DMS153 treated with DMSO at 0.1 percent for 48 hours (cell line): ENCODE measurements at regions not wholly inside any gene's neighbourhood (a gene's known extent, or its start where the extent isn't known, plus 50 kb on each side); places are given as distances from the start of the nearest gene placed in this dataset.
"Not testable (repeated sequence)": the region's sequence is repeated elsewhere in the genome, so short reads cannot be mapped to it uniquely, and the experiment has no call there.

Source experiments
- DNase-seq: peaks from one replicate; lab custom pipeline; 2025; ENCODE audit not compliant: unreplicated experiment; lab: John Stamatoyannopoulos, UW

DNA sequence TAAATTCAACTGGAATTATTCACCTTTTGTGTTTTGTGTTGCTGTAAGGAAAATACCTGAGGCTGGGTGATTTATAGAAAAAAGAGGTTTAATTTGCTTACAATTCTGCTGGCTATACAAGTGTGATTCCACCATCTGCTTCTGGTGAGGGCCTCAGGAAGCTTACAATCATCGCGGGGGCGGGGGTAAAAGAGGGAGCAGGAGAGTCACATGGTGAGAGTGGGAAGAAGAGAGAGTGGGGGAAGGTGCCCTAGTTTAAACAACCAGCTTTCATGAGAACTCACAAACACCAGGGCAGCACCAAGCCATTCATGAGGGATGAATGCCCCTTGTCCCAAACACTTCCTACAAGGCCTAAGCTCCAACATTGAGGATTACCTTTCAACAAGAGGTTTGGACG lies 760.7 kb upstream of the PCDH9 start:
- DNase-seq: no peak

DNA sequence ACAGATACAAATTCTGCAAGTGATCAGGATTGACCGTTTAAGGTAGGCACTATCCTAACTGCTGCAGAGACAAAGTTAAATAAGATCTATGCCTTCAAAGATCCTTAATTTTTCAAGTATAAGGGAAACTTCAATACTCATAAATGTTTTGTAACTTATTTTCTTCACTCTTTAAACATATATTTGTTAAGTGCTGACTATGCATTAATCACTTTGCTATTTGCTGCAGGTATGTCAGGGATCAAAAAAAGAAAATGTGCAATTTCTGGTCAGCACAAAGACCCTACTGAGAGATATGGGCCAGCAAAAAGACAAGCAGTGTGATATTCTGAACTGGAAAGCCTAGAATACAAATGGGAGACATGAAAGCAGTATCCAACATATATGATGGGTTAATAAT lies 756.1 kb upstream of the PCDH9 start:
- no peak for DNase-seq

DNA sequence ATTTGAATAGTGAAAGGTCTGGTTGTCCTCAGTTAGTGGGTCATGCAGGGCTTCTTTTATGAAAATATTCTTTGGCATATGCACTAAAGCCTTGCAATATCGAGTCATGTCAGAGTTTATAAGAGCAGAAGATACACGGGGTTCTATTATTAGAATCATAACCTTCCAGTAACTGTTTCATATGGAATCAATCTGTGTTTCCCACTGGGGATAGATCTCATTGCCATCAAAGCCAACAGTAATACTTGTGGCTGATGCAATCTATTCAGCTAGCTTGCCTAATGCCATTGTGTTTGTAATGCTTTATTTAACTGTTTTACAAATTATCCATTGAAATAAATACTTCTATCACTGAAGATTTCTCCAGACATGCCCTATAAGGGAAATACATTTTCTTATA lies 746.9 kb upstream of the PCDH9 start:
- DNase-seq: no peak

DNA sequence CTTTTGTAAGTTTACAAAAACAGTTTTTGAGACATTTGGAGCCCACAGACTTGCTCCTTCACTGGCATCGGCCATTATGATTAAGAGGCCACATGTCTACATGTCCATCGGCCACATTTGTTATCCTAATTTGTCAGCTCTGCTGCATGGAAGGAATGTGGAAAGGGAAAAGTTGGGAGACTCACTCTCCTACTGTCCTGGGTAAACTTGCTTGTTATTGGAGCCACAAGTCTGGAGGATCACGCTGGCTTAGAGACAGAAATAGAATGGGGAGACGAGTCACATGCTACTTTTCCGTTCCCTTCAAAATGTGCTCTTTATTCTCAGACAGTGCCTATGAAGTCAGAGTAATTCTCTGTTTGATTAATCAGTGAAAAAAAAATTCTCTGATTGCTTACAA lies 741.2 kb upstream of the PCDH9 start:
- DNase-seq: no peak

DNA sequence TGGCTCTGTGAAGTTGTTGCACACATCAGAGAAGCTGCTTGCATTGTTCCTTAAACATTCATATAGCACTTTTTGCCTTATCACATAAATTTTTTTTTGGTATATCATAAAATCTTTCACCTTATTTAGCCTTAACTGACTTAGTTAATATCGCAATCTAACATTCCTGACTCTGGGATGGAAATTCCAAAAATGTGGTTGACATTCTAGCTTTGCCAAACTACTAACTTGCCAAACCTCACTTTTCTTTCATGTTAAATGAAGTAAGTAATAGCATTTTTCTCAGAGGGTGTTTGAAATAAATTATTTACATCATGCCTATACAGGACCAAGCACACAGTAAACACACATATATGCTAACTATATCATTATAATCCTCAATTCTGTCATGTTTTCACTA lies 736.9 kb upstream of the PCDH9 start:
- no peak for DNase-seq

DNA sequence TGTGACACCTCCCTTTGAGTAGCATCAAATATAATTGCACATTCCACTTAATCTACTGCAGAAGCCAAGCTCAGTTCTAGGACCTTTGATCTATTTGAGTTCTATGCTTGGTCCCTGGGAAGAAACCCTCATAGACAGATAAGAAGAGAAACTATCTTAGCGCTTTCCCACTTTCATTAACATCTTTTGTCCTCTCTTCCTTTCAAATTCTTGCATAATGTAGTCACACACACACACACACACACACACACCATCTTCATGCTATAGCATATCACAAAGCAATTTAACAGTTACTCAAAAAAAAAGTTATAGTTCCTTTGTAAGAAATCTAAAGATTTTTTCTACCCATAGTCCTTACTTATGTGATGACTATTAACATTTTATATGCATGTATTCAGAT lies 735.9 kb upstream of the PCDH9 start:
- no peak for DNase-seq

DNA sequence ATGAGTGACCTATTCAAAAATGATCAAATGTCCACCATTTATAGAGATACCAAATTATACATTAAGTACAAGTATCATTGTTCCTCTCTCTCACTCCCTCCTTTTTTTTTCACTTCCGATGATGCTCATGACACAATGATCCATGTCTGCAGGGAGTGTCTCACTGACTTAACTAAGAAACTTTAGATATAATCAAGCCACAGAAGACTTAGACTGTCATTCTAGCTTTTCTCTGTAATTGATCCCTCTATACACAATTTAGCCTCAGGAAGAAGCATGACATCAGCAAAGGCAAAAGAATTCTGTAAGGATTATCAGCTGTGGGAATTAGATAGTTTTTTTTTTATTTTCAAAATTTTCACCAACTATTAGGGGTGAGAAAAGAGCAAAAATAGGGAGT lies 734.9 kb upstream of the PCDH9 start:
- no peak for DNase-seq

DNA sequence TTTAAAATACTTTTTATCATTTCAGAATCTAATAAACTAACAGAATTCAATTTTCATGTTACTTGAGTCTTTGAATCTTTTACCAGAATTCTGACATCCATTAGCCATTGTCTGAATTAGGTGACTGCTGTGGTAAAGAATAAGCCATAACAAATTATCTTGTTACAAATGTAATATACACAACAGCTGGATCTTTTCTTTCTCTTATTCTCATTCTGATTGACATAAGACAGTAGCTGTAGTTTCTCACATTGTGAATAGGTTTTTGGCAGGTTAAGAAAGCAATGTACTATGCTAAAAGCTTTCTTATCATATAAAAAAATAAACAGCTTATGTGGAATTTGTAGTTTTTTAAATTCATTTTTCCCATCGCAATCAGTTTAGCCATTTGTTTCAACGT lies 734.0 kb upstream of the PCDH9 start:
- no peak for DNase-seq

DNA sequence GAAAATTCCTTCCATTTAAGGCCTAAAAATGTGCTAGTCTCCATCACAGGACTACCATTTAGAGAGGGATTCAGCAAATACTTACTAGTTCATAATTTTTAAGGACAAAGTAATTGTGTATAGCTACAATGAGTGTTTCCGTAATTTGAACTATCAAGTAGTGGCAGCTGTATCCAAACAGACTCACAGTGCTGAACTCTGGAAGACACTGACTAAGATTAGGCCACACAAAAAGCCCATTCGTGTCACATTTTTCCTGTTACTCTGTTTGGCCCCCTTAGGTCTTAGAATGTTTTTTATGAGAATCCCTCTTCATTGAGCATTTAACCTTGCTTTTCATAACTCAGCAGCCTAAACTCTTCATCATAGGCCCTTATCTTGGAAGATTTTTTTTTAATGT lies 731.2 kb upstream of the PCDH9 start:
- no peak for DNase-seq

DNA sequence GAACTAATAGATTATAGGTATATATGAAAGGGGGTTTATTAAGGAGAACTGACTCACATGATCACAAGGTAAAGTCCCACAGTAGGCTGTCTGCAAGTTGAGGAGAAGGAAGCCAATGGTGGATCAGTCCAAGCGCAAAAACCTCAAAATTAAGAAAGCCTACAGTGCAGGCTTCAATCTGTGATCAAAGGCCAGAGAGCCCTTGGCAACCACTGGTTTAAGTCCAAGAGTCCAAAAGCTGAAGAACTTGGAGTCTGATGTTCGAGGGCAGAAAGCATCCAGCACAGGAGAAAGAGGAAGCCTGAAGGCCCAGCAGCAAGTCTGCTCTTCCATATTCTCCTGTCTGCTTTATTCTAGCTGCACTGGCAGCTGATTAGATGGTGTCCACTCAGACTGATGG lies 721.3 kb upstream of the PCDH9 start:
- DNase-seq: no peak

DNA sequence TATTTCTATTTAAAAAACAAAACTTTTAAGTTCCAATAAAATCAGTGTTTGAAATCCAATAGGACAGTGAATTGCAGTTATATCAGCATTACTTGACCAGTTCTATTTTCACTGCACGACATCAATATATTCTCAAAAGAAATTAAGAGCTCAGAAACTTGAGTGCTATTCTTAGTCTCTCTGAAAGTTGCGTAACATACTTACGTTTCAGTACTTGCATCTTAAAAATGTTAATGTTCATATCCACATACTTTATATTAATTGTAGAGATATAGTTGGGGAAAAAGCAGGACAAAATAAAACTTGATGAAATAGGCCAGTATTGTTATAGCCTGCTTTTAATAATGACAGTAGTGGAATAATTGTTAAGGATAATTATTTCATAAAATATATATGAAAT lies 720.5 kb upstream of the PCDH9 start:
- DNase-seq: no peak

DNA sequence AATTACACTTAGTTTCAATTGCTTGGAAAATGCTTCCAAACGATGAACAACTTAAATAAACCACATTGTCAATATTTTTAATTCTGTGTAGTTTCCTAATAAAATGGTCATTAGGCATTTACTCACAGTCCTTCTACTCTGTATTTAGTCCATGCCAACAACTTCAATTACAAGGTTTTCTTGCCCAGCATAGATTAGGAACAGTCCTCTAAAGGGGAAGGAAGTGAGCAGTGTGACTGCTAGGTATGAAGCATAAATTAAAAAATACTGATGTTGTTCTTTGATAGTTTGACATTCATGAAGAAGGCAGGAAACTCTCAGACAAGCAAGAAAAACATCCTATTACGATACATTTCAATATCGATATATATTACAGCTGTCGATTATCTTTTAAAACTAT lies 716.0 kb upstream of the PCDH9 start:
- DNase-seq: no peak

DNA sequence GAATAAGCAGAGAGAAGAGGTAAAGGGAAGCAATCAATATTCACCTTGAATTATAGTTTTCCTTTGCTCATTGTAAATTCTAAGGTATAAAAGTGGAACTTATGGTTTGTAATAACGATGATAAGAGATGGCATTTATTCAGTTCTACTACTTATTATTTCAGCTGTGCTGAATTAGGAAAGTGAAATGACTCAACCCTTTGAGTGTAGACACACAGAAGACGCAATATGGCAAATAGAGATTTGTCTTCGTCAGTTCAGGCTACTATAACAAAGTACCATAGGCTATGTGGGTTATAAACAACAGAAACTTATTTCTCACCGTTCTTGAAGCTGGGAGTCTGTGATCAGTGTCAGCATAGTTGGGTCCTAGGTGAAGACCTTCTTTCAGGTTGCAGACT lies 713.0 kb upstream of the PCDH9 start:
- DNase-seq: no peak

DNA sequence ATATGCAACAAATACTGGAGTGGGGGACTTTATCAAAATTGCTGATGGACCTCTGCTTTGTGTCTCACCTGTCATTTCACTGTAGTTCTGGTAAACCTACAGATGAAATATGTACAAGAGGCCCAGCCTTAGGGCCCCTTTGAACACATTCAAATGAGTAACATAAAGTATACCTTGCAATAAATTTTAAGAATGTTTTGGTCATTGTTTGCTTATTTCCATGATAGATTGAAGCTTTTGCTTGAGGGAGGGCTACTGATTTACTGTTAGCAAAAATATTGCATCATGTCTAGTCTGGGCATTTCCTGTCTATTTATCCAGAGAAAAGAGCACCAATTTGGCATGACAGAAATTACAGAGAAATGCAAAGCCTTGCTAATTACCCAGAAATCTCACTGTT lies 705.5 kb upstream of the PCDH9 start:
- DNase-seq: no peak

DNA sequence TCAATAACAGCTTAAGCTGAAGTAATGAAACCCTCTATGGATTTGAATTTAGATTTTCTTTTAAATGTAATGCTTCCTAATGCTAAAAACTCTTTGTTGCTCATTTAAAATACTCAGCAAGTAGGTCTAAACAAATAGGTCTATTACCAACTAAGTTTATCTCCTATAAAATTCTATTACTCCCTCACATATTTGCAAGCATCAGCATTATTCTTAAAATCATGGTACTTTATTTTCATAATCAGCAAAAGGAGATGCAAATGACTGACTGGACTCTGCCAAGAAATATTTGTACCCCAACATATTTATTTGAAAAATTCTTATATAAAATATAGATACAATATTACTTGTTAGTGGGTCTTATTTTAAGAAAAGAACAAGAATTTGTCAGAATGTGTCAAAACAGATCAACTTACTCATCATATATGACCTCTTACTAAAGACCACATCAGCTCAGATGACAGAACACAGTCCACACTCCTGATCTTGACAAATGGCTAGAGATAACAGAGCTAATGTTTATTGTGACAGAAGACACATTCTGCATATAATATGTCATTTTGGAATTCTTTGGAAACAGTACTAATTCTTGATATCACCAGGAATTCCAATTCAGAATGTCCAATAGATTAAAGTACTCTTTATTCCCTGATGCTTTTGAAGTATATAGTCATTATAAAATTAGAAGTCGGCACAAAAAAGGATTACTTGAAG lies 704.6 kb upstream of the PCDH9 start:
- DNase-seq: no peak

DNA sequence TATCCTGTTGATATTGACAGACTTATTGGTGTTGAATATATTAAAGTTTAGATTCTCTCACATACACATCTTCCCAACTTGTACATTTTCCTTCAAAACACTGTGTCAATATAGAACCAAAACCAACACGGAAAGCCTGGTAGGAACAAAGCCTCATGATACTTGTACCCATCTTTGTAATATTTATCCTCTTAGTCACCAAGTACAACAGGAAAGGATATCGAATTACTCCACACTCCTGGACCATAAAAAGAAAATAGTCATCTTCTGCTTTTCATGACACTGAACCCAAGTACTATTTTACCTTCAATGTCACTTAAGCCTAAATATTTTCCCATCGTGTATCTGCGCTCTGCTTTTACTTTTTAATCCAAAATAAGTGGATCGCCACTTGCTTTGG lies 702.9 kb upstream of the PCDH9 start:
- DNase-seq: no peak

DNA sequence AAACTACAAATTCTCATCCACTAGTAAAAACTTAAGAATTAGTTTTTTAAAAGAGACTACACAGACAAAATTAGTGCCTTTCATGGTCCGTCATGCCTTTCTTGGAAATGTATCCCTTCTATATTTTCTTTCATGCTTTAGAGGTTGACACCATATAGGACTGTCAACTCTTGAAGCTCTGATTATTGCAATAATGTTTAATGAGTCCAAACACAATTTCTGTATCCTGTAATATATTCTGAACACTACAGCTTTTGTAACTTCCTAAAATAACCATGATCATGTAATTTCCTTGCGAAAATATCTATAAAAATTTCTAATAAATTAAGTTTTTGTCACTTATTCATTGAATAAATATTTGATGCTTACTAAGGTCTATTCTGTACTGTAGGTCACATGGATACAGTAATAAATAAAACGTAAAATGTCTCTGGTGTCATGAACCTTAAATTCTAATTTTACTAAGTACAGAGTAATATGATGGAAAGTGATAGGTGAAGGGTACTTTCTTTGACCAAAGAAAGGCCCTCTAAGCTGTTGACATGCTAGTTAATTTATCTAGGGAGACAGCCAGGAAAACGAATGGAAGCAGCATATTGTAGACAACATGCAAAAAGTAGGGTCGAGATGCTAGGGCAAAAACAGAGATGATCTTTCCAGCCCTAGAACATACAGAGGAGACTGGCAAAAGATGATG lies 687.3 kb upstream of the PCDH9 start:
- no peak for DNase-seq

DNA sequence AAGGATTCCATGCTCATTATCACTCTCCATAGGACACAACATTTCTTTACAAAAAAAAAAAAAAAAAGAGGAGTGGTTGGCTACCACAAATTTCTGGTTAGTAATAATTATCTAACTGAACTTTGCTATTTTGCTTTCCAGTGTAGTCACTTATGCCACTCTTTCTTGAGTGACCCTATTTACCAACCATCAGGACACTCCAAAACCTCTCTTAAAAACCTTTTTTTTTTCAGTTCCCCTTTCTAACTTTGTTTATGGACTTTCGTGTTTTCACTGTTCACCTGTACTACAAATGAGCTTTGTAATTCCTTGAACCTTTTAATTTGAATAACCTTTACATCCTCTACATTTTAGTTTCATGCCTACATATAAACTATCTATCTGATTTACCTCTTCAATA lies 686.5 kb upstream of the PCDH9 start:
- no peak for DNase-seq

DNA sequence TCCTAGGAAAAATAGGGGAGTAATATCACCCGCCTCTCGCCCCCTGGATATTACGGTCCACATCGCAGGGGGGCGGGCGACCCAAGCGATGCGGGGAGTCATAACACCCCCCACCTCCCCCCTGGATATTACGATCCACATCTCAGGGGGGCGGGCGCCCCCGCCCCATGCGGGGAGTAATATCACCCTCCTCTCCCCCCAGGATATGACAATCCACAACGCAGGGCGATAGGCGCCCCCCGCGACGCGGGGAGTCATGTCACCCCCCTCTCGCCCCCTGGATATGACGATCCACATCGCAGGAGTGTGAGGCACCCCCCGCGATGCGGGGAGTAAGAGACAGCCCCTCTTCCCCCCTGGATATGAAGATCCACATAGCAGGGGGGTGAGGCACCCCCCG lies 684.4 kb upstream of the PCDH9 start:
- DNase-seq: no peak

DNA sequence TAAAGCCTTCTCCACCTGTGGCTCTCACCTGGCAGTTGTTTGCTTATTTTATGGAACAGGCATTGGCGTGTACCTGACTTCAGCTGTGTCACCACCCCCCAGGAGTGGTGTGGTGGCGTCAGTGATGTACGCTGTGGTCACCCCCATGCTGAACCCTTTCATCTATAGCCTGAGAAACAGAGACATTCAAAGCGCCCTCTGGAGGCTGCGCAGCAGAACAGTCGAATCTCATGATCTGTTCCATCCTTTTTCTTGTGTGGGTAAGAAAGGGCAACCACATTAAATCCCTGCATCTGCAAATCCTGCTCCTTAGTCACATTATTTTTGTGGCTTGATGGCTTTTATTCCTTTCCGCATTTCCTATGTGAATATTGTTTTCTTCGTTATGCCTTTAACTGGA lies 672.8 kb upstream of the PCDH9 start:
- DNase-seq: not testable (repeated sequence)

DNA sequence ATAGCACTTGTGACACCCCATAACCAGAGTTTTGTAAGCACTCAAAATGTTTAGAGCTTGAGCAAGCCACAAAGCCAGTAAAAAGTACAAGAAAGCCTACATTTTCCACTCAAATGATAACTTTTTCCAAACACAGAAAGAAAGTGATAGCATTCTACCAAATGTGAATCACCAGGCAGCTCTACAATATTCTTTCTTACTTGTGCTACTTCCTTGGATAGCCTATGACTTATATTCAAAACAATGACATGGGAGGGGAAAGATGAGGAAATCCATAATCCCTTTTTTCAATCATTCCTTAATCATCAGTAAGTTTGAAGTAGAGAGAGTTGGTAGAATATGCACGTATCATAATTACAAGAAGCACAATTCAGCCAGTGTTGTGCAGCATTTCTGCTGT lies 650.8 kb upstream of the PCDH9 start:
- DNase-seq: no peak

DNA sequence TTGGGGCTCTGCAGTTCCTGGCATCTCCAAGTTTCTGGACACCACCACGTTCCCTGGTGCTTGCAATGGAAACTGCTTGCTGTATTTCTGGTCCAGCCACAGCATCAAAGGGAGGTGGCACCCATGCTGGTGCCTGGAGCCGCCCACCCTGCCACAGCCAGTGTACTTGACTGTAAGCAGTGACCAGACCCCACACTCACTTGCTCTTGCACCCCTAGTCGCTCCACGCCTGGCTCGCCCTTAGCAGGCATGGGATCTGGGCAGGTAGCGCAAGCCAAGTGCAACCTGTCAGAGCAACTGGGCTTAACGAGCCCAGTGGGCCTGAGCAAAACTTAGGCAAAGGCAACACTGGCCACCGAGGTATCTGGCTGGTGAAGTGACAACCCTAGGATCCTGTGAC lies 648.2 kb upstream of the PCDH9 start:
- no peak for DNase-seq

DNA sequence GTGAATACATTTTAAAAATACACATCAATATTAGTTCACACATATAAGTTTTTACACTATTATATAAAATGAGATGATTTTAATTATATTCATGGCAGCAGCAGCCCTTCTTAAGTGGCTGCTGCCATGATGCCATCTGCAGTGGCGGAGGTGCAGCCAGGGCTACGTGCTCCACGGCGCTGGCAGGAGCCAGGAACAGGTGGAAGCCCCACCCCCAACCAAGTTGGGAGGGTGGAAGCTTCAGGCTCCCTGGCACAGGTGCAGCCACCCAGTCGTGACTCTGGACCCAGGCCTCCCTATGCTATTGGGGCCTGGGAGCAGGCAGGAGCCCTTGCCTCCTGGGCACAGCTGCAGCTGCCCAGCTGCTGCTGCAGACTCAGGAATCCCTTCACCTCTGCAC lies 646.9 kb upstream of the PCDH9 start:
- DNase-seq: no peak
